Lung (tissue), 11 donors: ENCODE measurements at regions not wholly inside any gene's neighbourhood (a gene's known extent, or its start where the extent isn't known, plus 50 kb on each side); places are given as distances from the start of the nearest gene placed in this dataset.

Experiments
- ATAC-seq: fragments of 200-7000 bp; cut with Tn5 transposase; one replicate; pipeline ENCODE4 v1.9.1; 2020; ENCODE audit warnings: moderate number of reproducible peaks; ENCODE audit not compliant: insufficient read depth, low FRiP score
- DNase-seq, 3 donors: peaks; one replicate each; pipeline ENCODE4 v3.0.0-alpha.2; 2013 to 2017
- H3K27ac ChIP-seq, 2 donors: one replicate each; pipeline ENCODE4 v1.5.1; 2013; ENCODE audit warnings: mild to moderate bottlenecking in 2 of 2, moderate library complexity in 2 of 2, control low read depth in 1 of 2, inconsistent platforms in 1 of 2, low read depth in 1 of 2, low read length in 1 of 2
- H3K27me3 ChIP-seq, 3 donors: one replicate each; pipeline ENCODE4 v1.5.1; 2013; ENCODE audit warnings: low read length in 2 of 3; ENCODE audit not compliant: control insufficient read depth in 3 of 3, insufficient read depth in 3 of 3
- H3K36me3 ChIP-seq, 4 donors: one replicate each; pipeline ENCODE4 v1.5.1; 2013; ENCODE audit warnings: low read length in 4 of 4, mild to moderate bottlenecking in 1 of 4, moderate library complexity in 1 of 4; ENCODE audit not compliant: control insufficient read depth in 4 of 4, insufficient read depth in 4 of 4
- H3K4me1 ChIP-seq, 5 donors: one replicate each; pipeline ENCODE4 v1.5.1; 2013; ENCODE audit warnings: low read length in 5 of 5, mild to moderate bottlenecking in 2 of 5, moderate library complexity in 1 of 5; ENCODE audit not compliant: control insufficient read depth in 5 of 5, insufficient read depth in 5 of 5
- H3K4me3 ChIP-seq: one replicate; pipeline ENCODE4 v1.5.1; 2013; ENCODE audit warnings: mild to moderate bottlenecking, control low read depth, moderate library complexity
- H3K9ac ChIP-seq, 2 donors: one replicate each; pipeline ENCODE4 v1.5.1; 2013; ENCODE audit warnings: low read length in 2 of 2, control low read depth in 1 of 2; ENCODE audit not compliant: insufficient read depth in 1 of 2
- H3K9me3 ChIP-seq, 4 donors: one replicate each; pipeline ENCODE4 v1.5.1; 2013; ENCODE audit warnings: low read length in 3 of 4, mild to moderate bottlenecking in 1 of 4, moderate library complexity in 1 of 4; ENCODE audit not compliant: control insufficient read depth in 4 of 4, insufficient read depth in 3 of 4
- WGBS, 2 donors: extraction: QIAGEN DNeasy Blood & Tissue Kit; methylation state at CpG; one replicate each; pipeline ENCODE4 v1.1.7; 2013; 5-methylcytosine and 5-hydroxymethylcytosine counted together
- TF ChIP-seq, protein P1 (sequence below): IDR thresholded peaks from 2 replicates; pipeline ENCODE4 v1.5.1; 2012; ENCODE audit warnings: mild to moderate bottlenecking; ENCODE audit errors: control extremely low read depth, extremely low read depth
- donor health status: control.
- donor health status: control.
- donor health status: Bipolar disorder and iron deficiency.
- donor health status: healthy.
- donor health status: DM: yes; HTN: yes; CAD: no.

DNA sequence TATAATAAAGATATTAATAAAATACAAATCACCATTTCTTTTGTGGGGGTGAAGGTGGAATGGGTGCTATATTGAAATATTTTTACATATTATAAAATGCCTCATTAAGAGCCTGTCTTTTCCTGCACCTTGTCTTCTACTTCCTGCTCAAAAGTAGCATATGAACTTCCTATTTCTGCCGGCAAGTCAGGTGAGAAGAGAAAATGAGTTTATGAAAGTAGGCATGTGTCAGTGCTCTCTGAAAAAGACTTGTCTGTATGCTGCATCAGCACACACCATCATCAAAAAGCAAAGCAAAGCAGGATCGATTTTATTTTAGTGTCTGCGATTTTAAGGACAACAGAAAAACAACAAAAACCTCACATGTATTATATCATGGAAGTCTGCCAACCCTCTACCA is 114.2 kb downstream of the RAP2A start:
- Histone ChIP-seq H3K27ac (no peak overlapping the region), H3K9me3 (no peaks in the 10 kb centered on the region), H3K4me1 (peaks cover 0 to 2% (median 0%) of the 10 kb centered on the region in 5 donors), H3K4me3 (no peak overlapping the region), H3K36me3 (no peaks in the 10 kb centered on the region), H3K9ac (no peak overlapping the region), H3K27me3 (no peaks in the 10 kb centered on the region)
- ATAC-seq (no peak), DNase-seq (peak in 1 of 3 donors; percentile 22)
- WGBS, 2 donors = 48 to 49% methylated on average over 3 of the region's 3 CpGs
- TF ChIP-seq, protein P1, sequence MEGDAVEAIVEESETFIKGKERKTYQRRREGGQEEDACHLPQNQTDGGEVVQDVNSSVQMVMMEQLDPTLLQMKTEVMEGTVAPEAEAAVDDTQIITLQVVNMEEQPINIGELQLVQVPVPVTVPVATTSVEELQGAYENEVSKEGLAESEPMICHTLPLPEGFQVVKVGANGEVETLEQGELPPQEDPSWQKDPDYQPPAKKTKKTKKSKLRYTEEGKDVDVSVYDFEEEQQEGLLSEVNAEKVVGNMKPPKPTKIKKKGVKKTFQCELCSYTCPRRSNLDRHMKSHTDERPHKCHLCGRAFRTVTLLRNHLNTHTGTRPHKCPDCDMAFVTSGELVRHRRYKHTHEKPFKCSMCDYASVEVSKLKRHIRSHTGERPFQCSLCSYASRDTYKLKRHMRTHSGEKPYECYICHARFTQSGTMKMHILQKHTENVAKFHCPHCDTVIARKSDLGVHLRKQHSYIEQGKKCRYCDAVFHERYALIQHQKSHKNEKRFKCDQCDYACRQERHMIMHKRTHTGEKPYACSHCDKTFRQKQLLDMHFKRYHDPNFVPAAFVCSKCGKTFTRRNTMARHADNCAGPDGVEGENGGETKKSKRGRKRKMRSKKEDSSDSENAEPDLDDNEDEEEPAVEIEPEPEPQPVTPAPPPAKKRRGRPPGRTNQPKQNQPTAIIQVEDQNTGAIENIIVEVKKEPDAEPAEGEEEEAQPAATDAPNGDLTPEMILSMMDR = no peak

- no peaks in the 10 kb centered on the region for H3K4me1 ChIP-seq
- DNase-seq (no peak), ATAC-seq (no peak)
- no peak overlapping the region for H3K9ac ChIP-seq
- 84 to 87% methylated on average over 4 of the region's 4 CpGs for WGBS, 2 donors
- no peak overlapping the region for H3K4me3 ChIP-seq
- H3K27me3 ChIP-seq = no peaks in the 10 kb centered on the region
- no peaks in the 10 kb centered on the region for H3K9me3 ChIP-seq
- H3K36me3 ChIP-seq = no peaks in the 10 kb centered on the region
- H3K27ac ChIP-seq = no peak overlapping the region
- TF ChIP-seq, protein P1 = no peak
Measured at GRCh38 chr13:97548711-97549110, 114.7 kb downstream of the RAP2A start.

- TF ChIP-seq, protein P1 = no peak
- WGBS, 2 donors = 70 to 78% methylated on average over 1 of the region's 1 CpG
- DNase-seq (no peak), ATAC-seq (no peak)
- Histone ChIP-seq H3K27me3 (no peaks in the 10 kb centered on the region), H3K9me3 (no peaks in the 10 kb centered on the region), H3K9ac (no peak overlapping the region), H3K4me3 (no peak overlapping the region), H3K36me3 (no peaks in the 10 kb centered on the region), H3K4me1 (no peaks in the 10 kb centered on the region), H3K27ac (no peak overlapping the region)
Measured at GRCh38 chr13:97549201-97549600, 115.2 kb downstream of the RAP2A start.

DNA sequence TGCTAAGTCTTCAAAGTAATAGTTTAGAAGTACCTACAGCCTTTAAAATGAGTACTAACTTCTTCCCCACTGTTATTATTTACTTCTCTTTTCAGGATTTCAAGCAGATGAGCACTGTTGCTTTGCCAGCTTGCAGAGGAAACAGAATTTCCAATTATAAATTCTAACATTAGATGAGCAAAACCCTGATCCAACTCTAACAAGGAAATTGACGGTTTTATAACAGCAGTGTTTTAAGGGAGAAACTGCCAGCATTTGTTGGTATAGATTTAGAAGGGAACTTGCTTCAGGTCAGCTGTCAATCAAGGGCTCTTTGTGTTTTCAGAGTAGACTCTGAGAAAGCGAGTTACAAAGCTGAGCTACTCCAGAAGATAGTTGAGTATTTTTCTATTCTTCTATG is 120.5 kb downstream of the RAP2A start:
- no peak overlapping the region for H3K9ac ChIP-seq
- no peak for ATAC-seq
- 81 to 89% methylated on average over 2 of the region's 2 CpGs for WGBS, 2 donors

More for the DNA sequence above, 120.5 kb downstream of the RAP2A start:
- Histone ChIP-seq H3K4me1 (no peaks in the 10 kb centered on the region), H3K36me3 (no peaks in the 10 kb centered on the region), H3K27ac (no peak overlapping the region), H3K4me3 (no peak overlapping the region), H3K9me3 (no peaks in the 10 kb centered on the region), H3K27me3 (no peaks in the 10 kb centered on the region)
- no peak for DNase-seq
- TF ChIP-seq, protein P1 = no peak
